GM10266 (cell line): ENCODE measurements at regions not wholly inside any gene's neighbourhood (a gene's known extent, or its start where the extent isn't known, plus 50 kb on each side); places are given as distances from the start of the nearest gene placed in this dataset.

Source experiments
- DNase-seq: peaks from one replicate; pipeline ENCODE4 v3.0.0; 2012; ENCODE audit errors: extremely low spot score
- TF ChIP-seq, protein P1 (sequence below): IDR thresholded peaks from 2 replicates; pipeline ENCODE4 v1.5.1; 2012; ENCODE audit warnings: mild to moderate bottlenecking, low read depth; ENCODE audit not compliant: control insufficient read depth, insufficient read depth; ENCODE audit errors: missing control alignments

DNA sequence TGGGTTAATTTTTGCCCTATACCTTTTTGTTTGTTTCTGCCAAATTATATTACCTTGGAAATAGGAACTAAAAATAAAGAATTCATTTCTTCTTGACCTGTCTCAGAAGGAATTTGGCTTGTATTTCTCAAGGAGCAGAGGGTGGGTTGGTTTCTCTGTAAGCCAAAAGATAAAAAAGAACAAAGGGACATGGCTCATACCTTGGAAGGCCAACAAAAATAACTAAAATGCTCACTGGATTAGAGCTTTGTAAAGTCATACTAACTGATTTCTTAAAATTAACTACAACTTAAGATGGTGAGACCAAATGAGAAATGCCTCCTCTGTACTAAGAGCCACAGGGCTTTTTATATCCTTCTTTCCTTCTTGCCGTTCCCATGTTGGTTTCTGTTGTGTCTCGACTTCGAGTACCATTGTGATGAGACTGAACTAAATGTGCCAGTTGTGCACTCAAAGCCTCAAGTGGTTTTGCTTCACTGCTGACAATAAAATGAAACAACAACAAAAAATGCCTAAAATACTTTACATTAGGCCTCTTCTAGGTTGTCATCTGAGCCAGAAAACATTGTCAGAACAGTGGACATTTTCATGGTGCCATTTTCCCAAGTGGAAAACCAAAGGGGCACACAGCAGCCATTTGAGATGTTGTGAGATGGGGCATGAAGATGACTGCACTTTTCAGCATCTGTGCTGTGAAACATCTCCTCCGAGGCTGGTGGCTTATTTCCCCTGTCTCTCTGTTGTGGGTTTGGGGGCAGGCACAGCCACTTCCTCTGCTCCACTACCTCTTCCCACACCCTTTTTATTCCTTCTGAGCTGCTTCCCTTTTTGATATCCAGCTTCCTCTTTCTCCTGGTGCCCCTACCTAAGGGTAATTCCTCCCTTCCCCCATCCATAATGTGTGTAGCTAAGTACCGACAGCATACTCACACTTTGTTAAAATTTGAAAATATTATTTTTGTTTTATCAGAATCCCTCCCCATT lies 51.8 kb upstream of the AGR3 start:
- TF ChIP-seq, protein P1, sequence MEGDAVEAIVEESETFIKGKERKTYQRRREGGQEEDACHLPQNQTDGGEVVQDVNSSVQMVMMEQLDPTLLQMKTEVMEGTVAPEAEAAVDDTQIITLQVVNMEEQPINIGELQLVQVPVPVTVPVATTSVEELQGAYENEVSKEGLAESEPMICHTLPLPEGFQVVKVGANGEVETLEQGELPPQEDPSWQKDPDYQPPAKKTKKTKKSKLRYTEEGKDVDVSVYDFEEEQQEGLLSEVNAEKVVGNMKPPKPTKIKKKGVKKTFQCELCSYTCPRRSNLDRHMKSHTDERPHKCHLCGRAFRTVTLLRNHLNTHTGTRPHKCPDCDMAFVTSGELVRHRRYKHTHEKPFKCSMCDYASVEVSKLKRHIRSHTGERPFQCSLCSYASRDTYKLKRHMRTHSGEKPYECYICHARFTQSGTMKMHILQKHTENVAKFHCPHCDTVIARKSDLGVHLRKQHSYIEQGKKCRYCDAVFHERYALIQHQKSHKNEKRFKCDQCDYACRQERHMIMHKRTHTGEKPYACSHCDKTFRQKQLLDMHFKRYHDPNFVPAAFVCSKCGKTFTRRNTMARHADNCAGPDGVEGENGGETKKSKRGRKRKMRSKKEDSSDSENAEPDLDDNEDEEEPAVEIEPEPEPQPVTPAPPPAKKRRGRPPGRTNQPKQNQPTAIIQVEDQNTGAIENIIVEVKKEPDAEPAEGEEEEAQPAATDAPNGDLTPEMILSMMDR, result no peak

DNA sequence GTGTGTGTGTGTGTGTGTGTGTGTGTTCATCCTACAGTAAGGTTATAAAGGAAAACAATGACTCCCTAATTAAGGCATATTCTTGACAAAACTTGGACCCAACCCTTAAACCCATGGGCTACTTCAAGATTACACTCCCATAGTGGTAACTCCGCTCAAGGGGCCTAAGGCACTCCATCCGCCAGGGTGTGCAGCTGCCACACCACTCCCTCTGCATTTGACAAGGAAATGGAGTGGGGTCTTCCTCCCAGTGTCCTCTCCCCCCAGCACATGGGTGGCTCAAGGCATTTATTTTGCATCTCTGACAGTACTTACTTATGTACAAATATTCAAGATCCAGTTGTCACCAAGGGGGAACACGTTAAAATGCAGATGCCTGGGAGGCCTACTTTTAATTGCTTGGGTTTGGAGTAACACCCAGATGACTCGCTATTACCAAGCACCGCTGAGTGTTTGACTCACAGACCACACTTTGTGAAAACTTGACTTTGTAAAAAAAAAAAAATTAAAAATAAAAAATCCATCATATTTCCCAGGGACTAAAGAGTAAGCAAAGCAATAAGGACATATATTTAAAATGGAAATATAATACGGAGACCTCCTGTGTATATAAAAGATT lies 53.0 kb upstream of the AGR3 start:
- TF ChIP-seq, protein P1, result no peak
- no peak for DNase-seq

More for the DNA sequence above, 51.8 kb upstream of the AGR3 start:
- no peak for DNase-seq

DNA sequence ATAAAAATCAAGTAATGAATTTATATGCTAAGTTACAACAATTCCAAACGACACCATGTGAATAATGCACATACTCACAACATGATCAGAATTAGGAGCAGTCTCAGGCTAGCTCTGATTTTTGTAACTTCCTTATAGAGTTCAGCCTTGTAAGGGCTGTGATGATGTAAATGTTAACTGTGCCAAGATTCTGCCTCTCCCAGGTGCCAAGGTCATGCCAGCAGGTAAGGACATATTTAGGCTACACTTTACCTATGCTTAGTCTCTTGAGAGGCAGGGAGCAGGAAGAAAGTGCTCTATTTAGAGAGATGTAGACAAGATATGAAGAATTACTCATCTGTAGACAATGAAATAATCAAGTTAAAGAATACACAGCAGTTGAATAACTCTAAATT lies 53.6 kb upstream of the AGR3 start:
- TF ChIP-seq, protein P1, result no peak
- DNase-seq, result no peak

DNA sequence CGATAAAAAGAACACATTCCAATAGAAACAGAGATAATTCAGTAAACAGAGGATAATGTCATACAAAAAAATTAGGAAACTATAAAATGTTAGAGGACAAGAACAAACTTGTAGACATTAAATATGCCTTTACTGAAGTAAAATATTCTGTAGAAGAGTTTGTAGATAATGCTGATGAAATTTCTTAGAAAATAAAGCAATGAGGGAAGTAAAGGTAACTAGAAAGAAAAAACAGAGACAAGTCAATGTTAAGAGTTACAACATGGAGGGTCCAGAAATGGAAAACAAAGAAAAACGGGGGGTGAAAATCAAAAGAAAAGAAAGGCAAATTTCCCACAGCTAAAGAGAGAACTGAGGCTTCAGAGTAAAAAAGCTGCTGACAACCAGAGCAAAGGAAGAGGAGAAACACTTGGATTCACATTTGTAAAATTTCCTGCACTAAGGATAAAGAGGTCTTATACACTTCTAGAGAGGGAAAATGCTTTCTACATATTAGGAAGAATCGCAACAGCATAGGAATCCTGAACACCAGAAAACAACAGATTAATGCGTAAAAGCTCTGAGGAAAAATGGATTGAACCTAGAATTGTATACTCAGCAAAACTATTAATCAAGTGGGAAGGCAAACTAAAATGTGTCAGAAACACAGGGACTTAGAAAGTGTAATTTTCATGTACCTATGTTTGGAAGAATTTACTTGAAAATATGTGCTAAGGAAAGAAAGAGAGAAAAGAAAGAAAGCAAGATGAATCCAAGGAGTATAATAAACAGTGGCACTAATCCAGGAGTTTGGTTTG lies 55.0 kb upstream of the AGR3 start:
- TF ChIP-seq, protein P1, result no peak
- no peak for DNase-seq

GRCh38 chr7:16939161-16939560 lies 57.4 kb upstream of the AGR3 start:
- no peak for DNase-seq
- TF ChIP-seq, protein P1, result no peak

DNA sequence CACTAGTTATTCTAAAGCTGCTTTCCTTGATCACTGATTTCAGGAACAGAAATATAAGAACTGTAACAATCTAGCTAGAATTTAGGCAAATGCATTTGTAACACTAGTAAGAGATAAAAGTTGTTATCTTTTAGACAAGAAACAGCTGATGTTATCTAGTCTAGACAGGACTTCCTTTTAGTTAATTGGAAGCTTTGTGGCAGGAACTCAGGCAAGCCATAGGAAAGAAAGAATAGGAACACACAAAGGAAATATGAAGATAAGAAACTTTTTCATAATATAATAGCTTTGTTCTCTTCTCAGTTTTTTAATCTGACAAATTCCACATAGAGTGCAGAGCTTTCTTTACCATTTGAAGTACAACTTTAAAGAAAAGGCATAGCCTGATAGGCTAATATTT lies 59.0 kb upstream of the AGR3 start:
- TF ChIP-seq, protein P1, result no peak
- DNase-seq, result no peak
